A673 (cell line): ENCODE measurements at regions not wholly inside any gene's neighbourhood (a gene's known extent, or its start where the extent isn't known, plus 50 kb on each side); places are given as distances from the start of the nearest gene placed in this dataset.

ENCODE experiments used
- BruUV-seq: library from RNA; stranded (reverse); fragments of 400-500 nt; replicated peaks from 2 replicates; lab custom pipeline; 2021; lab: Mats Ljungman, UMichigan
- CTCF ChIA-PET: fragments of 300-600 bp; sonication (Branson Sonifier 250); formaldehyde crosslinking; loops from one replicate; lab custom pipeline; 2022; ENCODE audit warnings: antibody characterized with exemption; lab: Charles Lee
- POLR2A ChIA-PET: fragments of 300-600 bp; sonication (Branson Sonifier 250); formaldehyde crosslinking; loops from one replicate; lab custom pipeline; 2022; ENCODE audit warnings: antibody characterized with exemption; ENCODE audit not compliant: low non-redundant PET; lab: Charles Lee
- DNase-seq: peaks from one replicate; pipeline ENCODE4 v3.0.0-alpha.2; 2015; ENCODE audit warnings: low spot score
- H3K27ac ChIP-seq: fragments of 200-600 bp; sonication (generic); 2 replicates; pipeline ENCODE4 v1.5.1; 2016; ENCODE audit warnings: mixed run types, low read depth, mild to moderate bottlenecking, mixed read lengths, antibody characterized with exemption, low read length; ENCODE audit not compliant: poor library complexity, severe bottlenecking
- H3K27me3 ChIP-seq: fragments of 200-600 bp; sonication (generic); replicated peaks from 2 replicates; pipeline ENCODE4 v1.6.1; 2017; ENCODE audit warnings: mixed run types, low read depth, mild to moderate bottlenecking, mixed read lengths, antibody characterized with exemption, low read length; ENCODE audit not compliant: insufficient read depth, poor library complexity
- H3K36me3 ChIP-seq: fragments of 200-600 bp; sonication (generic); 2 replicates; pipeline ENCODE4 v1.6.1; 2016; ENCODE audit warnings: mixed run types, mild to moderate bottlenecking, mixed read lengths, antibody characterized with exemption, low read length; ENCODE audit not compliant: insufficient read depth, poor library complexity, severe bottlenecking
- H3K4me1 ChIP-seq: fragments of 200-600 bp; sonication (generic); 2 replicates; pipeline ENCODE4 v1.6.1; 2017; ENCODE audit warnings: mixed run types, mild to moderate bottlenecking, mixed read lengths, antibody characterized with exemption, low read length; ENCODE audit not compliant: insufficient read depth, poor library complexity, severe bottlenecking
- H3K4me3 ChIP-seq: fragments of 200-600 bp; sonication (generic); 2 replicates; pipeline ENCODE4 v1.5.1; 2016; ENCODE audit warnings: low read depth, mixed run types, mild to moderate bottlenecking, mixed read lengths, low read length; ENCODE audit not compliant: poor library complexity, severe bottlenecking
- H3K9me3 ChIP-seq: fragments of 200-600 bp; sonication (generic); 2 replicates; pipeline ENCODE4 v1.6.1; 2016; ENCODE audit warnings: mixed run types, low read depth, mild to moderate bottlenecking, mixed read lengths, antibody characterized with exemption, low read length; ENCODE audit not compliant: poor library complexity, severe bottlenecking
- EZH2 ChIP-seq: fragments of 200-600 bp; sonication (generic); IDR thresholded peaks from 2 replicates; pipeline ENCODE4 v1.6.1; 2017; ENCODE audit warnings: borderline replicate concordance, low read depth, mild to moderate bottlenecking, mixed read lengths, antibody characterized with exemption, low read length; ENCODE audit not compliant: poor library complexity, severe bottlenecking
- intact Hi-C: fragments of 100-400 bp; cut with micrococcal nuclease; formaldehyde crosslinking; loops from one replicate; pipeline ENCODE4 v1.10.0; 2022; ENCODE audit not compliant: unreplicated experiment
- TF ChIP-seq, protein P1 (sequence below): fragments of 300-800, 200-600 bp; sonication (generic); conservative IDR thresholded peaks from 2 replicates; pipeline ENCODE4 v1.5.1; 2017; ENCODE audit warnings: low read depth, mild to moderate bottlenecking, antibody characterized with exemption, low read length, moderate library complexity, mixed read lengths

DNA sequence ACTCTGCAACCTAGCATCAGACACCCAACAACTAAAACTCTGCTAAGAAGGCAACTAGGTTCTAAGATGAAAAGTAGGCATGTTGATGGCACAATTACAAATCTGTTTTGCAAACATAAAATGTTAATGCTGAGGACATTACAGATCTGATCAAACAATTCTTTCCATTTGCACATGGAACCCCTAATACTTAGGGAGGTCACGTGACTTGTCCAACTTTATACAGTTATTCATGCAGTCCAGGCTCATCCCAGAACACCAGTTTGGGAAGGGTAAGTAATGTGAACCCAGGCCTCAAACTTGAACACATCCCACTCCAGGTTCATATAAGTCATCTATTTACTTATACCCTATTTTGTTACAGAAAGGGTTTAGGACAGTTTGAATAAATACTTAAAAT, 247.2 kb downstream of the HACE1 start:
- no peaks in the 10 kb centered on the region for H3K9me3 ChIP-seq
- TF ChIP-seq, protein P1, sequence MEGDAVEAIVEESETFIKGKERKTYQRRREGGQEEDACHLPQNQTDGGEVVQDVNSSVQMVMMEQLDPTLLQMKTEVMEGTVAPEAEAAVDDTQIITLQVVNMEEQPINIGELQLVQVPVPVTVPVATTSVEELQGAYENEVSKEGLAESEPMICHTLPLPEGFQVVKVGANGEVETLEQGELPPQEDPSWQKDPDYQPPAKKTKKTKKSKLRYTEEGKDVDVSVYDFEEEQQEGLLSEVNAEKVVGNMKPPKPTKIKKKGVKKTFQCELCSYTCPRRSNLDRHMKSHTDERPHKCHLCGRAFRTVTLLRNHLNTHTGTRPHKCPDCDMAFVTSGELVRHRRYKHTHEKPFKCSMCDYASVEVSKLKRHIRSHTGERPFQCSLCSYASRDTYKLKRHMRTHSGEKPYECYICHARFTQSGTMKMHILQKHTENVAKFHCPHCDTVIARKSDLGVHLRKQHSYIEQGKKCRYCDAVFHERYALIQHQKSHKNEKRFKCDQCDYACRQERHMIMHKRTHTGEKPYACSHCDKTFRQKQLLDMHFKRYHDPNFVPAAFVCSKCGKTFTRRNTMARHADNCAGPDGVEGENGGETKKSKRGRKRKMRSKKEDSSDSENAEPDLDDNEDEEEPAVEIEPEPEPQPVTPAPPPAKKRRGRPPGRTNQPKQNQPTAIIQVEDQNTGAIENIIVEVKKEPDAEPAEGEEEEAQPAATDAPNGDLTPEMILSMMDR, result no peak
- no peak for TF ChIP-seq EZH2
- no peak overlapping the region for H3K4me3 ChIP-seq
- no peak overlapping the region for H3K27ac ChIP-seq
- DNase-seq, result no peak
- no TSS peak for BruUV-seq
- H3K27me3 ChIP-seq, result no peaks in the 10 kb centered on the region
- intact Hi-C loops, result no loop called here
- CTCF ChIA-PET, result no interaction called here
- POLR2A ChIA-PET, result no interaction called here
- H3K36me3 ChIP-seq, result no peaks in the 10 kb centered on the region
- H3K4me1 ChIP-seq, result peaks cover 11% of the 10 kb centered on the region

- Histone ChIP-seq H3K27ac (no peak overlapping the region), H3K36me3 (no peaks in the 10 kb centered on the region), H3K4me1 (peaks cover 14% of the 10 kb centered on the region), H3K4me3 (no peak overlapping the region), H3K9me3 (no peaks in the 10 kb centered on the region), H3K27me3 (no peaks in the 10 kb centered on the region)
- TF ChIP-seq, protein P1, result no peak
- TF ChIP-seq EZH2, result no peak
- CTCF ChIA-PET, result no interaction called here
- POLR2A ChIA-PET, result no interaction called here
- BruUV-seq, result no TSS peak
- intact Hi-C loops, result no loop called here
- DNase-seq, result no peak
Observed at GRCh38 chr6:104608101-104608500, 251.6 kb downstream of the HACE1 start.

- H3K27me3 ChIP-seq, result no peaks in the 10 kb centered on the region
- BruUV-seq, result no TSS peak
- no peak overlapping the region for H3K27ac ChIP-seq
- intact Hi-C loops, result no loop called here
- TF ChIP-seq, protein P1, result no peak
- no peak for TF ChIP-seq EZH2
- no peaks in the 10 kb centered on the region for H3K36me3 ChIP-seq
- CTCF ChIA-PET, result no interaction called here
- no peak for DNase-seq
- H3K4me1 ChIP-seq, result peaks cover 19% of the 10 kb centered on the region
- H3K9me3 ChIP-seq, result no peaks in the 10 kb centered on the region
- POLR2A ChIA-PET, result no interaction called here
- no peak overlapping the region for H3K4me3 ChIP-seq
Observed at GRCh38 chr6:104607501-104607900, 252.2 kb downstream of the HACE1 start.
